Neutrophil (primary cell): ENCODE measurements at regions not wholly inside any gene's neighbourhood (a gene's known extent, or its start where the extent isn't known, plus 50 kb on each side); places are given as distances from the start of the nearest gene placed in this dataset.

ENCODE experiments used
- H3K27ac ChIP-seq: fragments of 200-600 bp; sonication (generic); 2 replicates; pipeline ENCODE4 v1.5.1; 2016; ENCODE audit warnings: mild to moderate bottlenecking, moderate library complexity
- H3K27me3 ChIP-seq: fragments of 200-600 bp; sonication (generic); 2 replicates; pipeline ENCODE4 v1.6.0; 2016; ENCODE audit warnings: mild to moderate bottlenecking
- H3K36me3 ChIP-seq: fragments of 200-600 bp; sonication (generic); 2 replicates; pipeline ENCODE4 v1.5.1; 2017
- H3K4me1 ChIP-seq, 2 experiments: fragments of 200-600 bp in 1 of 2; sonication (generic) in 1 of 2; 1 replicate in 1 of 2; 2 replicates in 1 of 2; pipeline versions ENCODE4 v1.5.1 to v1.6.1; 2013 to 2016; ENCODE audit warnings: low read depth in 1 of 2, low read length in 1 of 2, mild to moderate bottlenecking in 1 of 2, moderate library complexity in 1 of 2; ENCODE audit not compliant: control insufficient read depth in 1 of 2, insufficient read depth in 1 of 2
- H3K4me3 ChIP-seq, 2 experiments: fragments of 200-600 bp in 1 of 2; sonication (generic) in 1 of 2; 1 replicate in 1 of 2; 2 replicates in 1 of 2; pipeline ENCODE4 v1.5.1; 2013 to 2016; ENCODE audit warnings: low read depth in 1 of 2, low read length in 1 of 2, mild to moderate bottlenecking in 1 of 2, moderate library complexity in 1 of 2
- H3K9me3 ChIP-seq: fragments of 200-600 bp; sonication (generic); 2 replicates; pipeline ENCODE4 v1.5.1; 2016
- TF ChIP-seq, protein P1 (sequence below): fragments of 200-600 bp; sonication (generic); IDR thresholded peaks from 2 replicates; pipeline ENCODE4 v1.5.1; 2016; ENCODE audit warnings: antibody characterized with exemption

DNA sequence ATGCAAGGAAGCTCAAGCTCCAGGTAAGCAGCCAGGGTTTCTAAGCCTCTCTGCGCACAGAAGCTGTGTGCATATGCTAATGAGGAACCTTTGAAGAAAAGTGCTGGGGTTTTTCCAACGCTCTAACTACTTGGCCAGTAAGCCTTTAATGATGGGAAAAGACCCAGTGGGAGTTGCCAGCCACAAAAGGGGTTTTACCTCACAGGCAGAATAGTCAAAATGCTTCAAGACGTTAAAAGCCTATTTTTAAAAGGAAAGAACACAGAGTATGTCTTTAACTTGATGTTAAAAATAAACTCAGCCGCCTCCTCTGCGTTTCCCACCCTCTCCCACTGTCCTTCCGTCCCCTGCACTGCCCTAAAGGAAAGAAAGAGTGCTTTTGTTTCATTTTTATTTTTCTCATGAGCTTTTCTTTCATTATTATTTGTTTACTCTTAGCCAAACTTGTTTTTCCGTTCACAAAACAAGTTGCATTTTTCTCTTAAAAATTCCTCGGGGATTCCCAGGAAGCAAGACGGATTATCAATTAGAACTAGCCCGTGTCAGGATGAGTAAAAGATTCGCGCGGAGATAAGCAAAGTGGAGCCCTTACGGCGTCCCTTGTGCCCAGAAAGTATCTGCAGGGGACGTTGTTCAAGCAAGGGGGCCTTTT is 209.8 kb upstream of the NUDT4 start:
- Histone ChIP-seq H3K4me1 (peaks cover 15 to 24% of the 10 kb centered on the region in 2 experiments), H3K27ac (no peak overlapping the region), H3K9me3 (no peaks in the 10 kb centered on the region), H3K4me3 (no peak overlapping the region), H3K36me3 (no peaks in the 10 kb centered on the region), H3K27me3 (no peaks in the 10 kb centered on the region)
- TF ChIP-seq, protein P1, sequence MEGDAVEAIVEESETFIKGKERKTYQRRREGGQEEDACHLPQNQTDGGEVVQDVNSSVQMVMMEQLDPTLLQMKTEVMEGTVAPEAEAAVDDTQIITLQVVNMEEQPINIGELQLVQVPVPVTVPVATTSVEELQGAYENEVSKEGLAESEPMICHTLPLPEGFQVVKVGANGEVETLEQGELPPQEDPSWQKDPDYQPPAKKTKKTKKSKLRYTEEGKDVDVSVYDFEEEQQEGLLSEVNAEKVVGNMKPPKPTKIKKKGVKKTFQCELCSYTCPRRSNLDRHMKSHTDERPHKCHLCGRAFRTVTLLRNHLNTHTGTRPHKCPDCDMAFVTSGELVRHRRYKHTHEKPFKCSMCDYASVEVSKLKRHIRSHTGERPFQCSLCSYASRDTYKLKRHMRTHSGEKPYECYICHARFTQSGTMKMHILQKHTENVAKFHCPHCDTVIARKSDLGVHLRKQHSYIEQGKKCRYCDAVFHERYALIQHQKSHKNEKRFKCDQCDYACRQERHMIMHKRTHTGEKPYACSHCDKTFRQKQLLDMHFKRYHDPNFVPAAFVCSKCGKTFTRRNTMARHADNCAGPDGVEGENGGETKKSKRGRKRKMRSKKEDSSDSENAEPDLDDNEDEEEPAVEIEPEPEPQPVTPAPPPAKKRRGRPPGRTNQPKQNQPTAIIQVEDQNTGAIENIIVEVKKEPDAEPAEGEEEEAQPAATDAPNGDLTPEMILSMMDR = no peak

GRCh38 chr12:93168751-93169150 is 209.0 kb upstream of the NUDT4 start:
- TF ChIP-seq, protein P1 = no peak
- Histone ChIP-seq H3K4me1 (peaks cover 15 to 24% of the 10 kb centered on the region in 2 experiments), H3K4me3 (no peak overlapping the region), H3K9me3 (no peaks in the 10 kb centered on the region), H3K27ac (no peak overlapping the region), H3K27me3 (no peaks in the 10 kb centered on the region), H3K36me3 (no peaks in the 10 kb centered on the region)

DNA sequence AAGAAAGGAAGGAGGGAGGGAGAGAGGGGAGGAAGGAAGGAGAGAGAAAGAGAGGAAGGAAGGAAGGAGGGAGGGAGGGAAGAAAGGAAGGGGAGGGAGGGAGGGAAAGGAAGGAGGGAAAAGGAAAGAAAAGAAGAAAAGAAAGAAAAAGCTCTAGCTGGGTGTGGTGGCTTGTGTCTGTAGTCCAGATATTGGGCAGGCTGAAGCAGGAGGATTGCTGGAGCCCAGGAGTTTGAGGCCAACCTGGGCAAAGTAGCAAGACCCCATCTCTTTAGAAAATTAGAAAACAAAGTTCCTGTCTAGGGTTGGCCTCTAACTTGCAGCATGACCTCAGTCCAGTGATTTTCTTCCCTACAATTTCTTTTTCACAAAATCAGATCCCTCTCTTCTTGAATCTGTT is 208.2 kb upstream of the NUDT4 start:
- Histone ChIP-seq H3K27me3 (no peaks in the 10 kb centered on the region), H3K9me3 (no peaks in the 10 kb centered on the region), H3K27ac (no peak overlapping the region), H3K36me3 (no peaks in the 10 kb centered on the region), H3K4me1 (peaks cover 15 to 24% of the 10 kb centered on the region in 2 experiments), H3K4me3 (no peak overlapping the region)
- TF ChIP-seq, protein P1 = no peak

- H3K36me3 ChIP-seq = no peaks in the 10 kb centered on the region
- TF ChIP-seq, protein P1 = no peak
- no peak overlapping the region for H3K4me3 ChIP-seq
- no peak overlapping the region for H3K27ac ChIP-seq
- no peaks in the 10 kb centered on the region for H3K27me3 ChIP-seq
- H3K9me3 ChIP-seq = no peaks in the 10 kb centered on the region
- H3K4me1 ChIP-seq = peaks cover 11 to 17% of the 10 kb centered on the region in 2 experiments
Observed at GRCh38 chr12:93170928-93171327, 206.8 kb upstream of the NUDT4 start.

DNA sequence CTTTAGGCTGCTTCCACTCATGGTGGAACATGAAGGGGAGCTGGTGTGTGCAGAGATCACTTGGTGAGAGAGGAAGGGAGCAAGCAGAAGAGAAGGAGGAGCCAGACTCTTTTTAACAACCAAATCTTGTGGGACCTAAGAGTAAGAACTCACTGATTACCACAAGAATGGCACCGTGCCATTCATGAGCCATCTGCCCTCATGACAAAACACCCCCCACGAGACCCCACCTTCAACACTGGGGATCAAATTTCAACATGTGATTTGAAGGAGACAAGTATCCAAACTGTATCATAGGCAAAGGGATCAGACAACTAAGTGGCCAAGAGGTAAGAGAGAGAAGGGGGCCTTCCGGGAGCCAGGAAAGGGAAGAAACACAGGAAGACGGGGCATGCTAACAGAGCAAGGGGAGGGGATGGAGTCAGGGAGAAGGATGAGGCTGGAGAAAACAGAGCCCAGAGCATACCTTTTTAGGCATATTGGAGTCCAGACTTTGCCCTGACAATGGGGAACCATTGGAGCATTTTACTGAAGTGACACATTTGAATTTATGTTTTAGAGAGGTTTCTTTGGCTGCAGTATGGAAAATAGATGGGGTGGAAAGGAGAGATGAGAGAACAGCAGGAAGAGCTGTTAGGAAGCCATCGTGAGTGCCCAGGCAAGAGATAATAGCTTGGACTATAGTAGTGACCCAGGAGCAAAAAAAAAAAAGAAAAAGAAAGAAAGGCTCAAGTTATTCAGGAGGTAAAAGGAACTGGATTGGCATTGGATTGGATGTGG is 204.4 kb upstream of the NUDT4 start:
- Histone ChIP-seq H3K4me1 (peaks cover 4 to 5% of the 10 kb centered on the region in 2 experiments), H3K27me3 (no peaks in the 10 kb centered on the region), H3K27ac (no peak overlapping the region), H3K36me3 (no peaks in the 10 kb centered on the region), H3K4me3 (no peak overlapping the region), H3K9me3 (no peaks in the 10 kb centered on the region)
- TF ChIP-seq, protein P1 = no peak
